Middle frontal gyrus (tissue), 1 donor: ENCODE measurements at regions not wholly inside any gene's neighbourhood (a gene's known extent, or its start where the extent isn't known, plus 50 kb on each side); places are given as distances from the start of the nearest gene placed in this dataset.

Experiments
- DNase-seq: peaks from one replicate; pipeline ENCODE4 v3.0.0-alpha.2; 2015; ENCODE audit warnings: low spot score; ENCODE audit errors: extremely low spot score

- no peak for DNase-seq
These were observed 70.2 kb downstream of the HRH4 start for GRCh38 chr18:24530630-24531111.

DNA sequence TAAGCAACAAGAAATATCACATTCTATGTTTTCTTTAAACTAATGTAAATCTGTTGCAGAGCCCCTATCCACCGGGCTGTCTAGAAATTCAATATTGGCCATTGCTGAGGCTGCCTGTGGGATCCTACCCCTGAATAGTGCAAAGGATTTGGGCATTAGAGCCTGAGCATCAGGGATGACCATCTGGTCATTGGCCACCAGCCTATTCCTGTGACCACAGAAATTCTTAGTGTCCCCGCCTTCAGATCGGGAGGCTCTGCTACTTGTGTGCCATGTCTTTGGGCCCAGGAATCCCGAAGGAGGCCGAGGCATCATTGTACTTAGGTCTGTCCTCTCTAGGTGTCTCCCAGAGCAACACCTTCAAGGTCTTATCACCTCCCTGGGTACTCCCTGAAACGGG is 73.8 kb downstream of the HRH4 start:
- DNase-seq, result no peak

- DNase-seq, result no peak
These were observed 74.3 kb downstream of the HRH4 start for GRCh38 chr18:24534737-24535136.

DNA sequence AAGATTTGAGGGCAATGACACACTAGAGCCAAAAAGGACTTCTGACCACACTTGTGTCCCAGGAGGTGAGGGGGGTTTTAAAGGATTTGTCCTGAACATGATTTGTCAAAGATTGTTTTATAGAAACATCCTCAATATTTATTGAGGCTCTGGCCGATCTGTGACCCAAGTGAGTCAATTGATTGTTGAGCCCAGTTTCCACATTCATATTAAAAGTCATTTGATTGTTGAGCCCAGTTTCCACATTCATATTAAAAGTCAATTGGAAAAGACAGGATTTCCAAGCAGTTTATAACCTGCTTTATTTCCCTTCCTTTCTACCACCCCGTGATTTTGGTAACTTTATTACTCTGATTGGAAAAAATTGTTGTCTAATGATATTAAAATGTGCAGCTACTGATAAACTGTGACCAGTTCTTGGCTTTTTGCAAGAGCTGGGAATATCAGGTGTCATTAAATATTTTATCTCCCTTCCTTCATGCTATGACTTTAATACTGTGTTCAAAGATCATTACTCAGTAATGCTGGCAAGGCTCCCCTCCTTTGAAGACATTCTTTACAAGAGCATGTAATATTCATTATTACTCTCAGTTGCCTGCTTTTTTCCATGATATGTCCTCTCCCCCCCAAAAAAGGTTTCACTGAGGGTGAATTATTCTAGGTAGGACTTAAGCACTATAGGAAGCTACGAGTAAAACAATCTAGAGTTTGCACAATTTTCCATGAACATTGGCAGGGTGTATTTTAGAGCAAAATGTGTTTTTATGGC is 75.3 kb downstream of the HRH4 start:
- DNase-seq, result no peak

DNA sequence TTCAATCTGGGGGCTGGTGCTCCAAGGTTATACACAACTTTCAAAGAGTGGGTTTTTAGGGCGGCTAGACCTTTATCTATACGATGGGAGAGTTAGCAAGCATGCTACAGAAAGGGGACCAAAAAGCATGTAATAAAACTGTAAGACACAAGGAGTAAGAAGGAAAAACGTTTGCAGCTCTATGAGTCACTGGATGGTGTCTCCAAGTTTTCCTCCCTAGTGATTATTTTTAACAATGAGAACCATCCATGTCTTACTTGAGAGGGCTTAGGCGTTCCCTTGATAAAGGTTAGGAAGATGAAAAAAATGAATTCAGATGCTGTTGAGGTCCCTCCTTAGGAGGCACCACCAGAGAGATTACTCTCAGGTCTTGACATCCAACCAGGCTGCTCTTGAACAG is 75.9 kb downstream of the HRH4 start:
- DNase-seq, result no peak

- no peak for DNase-seq
These were observed 76.4 kb downstream of the HRH4 start for GRCh38 chr18:24536834-24537233.

DNA sequence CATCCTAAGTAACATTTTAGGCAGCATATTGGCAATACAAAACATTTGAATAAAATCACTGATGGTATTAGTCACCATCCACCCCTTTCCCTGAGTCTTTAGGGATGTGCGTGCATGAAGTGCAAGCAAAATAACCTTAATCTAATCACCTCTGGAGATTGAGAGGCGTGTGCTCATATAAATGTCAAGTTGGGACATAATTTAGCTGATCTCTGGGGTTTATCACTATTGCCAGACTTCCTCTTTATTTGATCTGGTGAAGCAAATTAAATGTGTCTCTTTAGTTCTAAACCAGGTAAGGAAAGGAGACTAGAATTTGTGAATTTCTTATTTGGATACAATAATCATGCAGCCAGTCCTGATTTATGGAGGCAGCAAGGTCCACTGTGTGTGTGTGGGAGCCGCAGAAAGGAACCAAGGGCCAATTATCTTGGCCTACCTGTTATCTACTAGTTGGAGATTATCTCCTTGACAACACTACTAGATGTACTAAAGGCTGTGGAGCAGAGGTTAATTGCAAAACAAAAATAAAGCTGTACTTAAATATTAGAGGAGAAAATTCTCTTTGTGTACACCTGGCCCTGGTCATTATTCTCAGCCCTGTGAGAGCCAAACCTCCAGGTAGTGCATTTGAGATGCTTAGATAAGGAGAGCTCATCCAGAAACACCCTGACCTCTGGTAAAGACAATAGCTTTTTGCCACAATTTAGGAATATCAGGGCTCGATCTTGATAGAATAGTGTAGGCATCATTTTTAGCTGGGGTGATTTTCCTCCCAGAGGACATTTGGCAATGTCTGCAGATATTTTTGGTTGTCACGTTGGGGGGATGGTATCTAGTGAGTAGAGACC is 78.2 kb downstream of the HRH4 start:
- no peak for DNase-seq

GRCh38 chr18:24539866-24540617 is 79.6 kb downstream of the HRH4 start:
- no peak for DNase-seq

- no peak for DNase-seq
These were observed 80.5 kb downstream of the HRH4 start for GRCh38 chr18:24540896-24541295.

DNA sequence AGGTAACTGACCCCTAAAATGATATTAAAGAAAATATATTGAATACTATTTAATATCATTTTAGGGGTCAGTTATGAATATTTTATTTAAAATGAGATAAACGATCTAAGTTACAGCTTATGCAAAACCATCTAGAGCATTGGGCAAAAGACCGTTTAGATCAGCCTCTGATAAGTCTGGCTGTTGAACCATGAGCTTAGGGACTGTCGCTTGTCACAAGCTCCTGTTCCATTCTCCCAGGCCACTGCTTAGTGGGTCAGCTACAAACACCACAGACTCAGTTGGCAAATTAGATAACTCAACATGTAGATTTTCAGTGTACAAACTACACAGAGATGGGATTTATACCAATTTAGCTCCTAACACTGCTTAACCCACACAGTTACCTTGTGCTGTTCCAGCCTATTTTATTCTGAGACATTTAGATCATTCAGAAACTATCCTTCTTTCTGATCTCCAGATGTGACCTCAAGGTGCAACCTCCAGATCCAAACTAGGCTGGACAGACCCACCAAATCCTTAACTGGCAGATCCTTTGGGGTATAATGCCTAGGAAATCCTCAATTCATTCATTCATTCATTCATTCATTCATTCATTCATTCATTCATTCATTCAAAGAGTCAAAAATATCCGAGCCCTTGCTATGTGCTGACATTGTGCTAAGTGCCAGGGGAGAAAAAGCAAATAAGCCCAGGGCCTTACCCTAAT is 82.8 kb downstream of the HRH4 start:
- DNase-seq, result no peak

- DNase-seq, result no peak
These were observed 83.5 kb downstream of the HRH4 start for GRCh38 chr18:24543795-24544498.

- no peak for DNase-seq
These were observed 84.5 kb downstream of the HRH4 start for GRCh38 chr18:24544949-24545348.

- no peak for DNase-seq
These were observed 85.2 kb downstream of the HRH4 start for GRCh38 chr18:24545651-24546050.

DNA sequence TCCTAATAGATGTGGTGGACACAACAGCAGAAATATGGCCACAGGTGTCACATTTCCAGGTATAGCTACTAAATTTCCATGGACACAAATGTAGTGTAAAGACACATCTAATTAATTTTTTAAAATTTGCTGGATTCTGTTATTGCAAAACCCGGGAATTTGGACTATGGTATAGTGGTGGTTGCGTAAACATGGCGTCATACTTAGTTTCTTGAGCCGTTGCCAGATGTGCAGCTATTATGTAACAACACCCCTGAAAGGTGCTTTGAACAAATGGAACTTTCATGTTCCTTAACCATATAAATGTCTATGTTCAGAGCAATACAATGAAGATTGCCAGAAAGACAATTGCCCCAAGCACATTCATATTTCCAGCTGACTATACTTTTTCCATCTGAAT is 85.9 kb downstream of the HRH4 start:
- no peak for DNase-seq

DNA sequence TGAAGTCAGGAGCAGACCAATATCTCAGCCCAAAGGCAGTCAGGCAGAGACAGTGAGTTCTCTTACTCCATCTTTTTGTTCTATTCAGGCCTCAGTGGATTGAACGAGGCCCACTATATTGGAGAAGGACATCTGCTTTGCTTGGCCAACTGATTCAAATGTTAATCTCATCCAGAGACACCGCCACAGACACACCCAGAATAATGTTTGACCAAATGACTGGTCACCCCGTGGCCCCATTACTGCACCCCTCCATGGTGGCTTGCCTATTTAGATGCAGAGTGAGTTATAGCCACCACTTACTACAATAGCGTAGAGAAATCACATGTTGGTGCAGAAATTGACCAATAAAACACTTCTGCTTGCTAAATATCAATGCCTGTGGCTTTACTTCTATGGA is 88.1 kb downstream of the HRH4 start:
- DNase-seq, result no peak

DNA sequence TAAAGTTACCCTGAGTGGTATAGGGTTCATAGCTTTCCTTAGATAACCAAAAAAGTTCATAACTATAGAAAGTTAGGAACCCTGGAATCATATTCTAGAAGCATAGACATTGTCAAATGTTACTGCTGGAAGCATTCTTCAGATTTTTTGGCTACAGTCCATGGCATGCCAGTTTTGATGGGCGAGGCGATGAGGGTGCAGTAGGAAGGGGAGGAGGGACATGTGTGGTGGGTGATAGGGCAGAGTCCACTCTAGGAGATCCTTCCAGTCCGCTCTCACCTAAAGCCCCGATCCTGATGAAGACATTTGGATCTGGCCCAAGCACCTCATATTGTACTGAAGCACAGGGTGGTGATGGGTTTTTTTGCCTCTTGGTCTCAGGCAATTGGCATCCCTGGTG is 91.8 kb downstream of the HRH4 start:
- no peak for DNase-seq

- no peak for DNase-seq
These were observed 93.3 kb downstream of the HRH4 start for GRCh38 chr18:24553571-24554285.

DNA sequence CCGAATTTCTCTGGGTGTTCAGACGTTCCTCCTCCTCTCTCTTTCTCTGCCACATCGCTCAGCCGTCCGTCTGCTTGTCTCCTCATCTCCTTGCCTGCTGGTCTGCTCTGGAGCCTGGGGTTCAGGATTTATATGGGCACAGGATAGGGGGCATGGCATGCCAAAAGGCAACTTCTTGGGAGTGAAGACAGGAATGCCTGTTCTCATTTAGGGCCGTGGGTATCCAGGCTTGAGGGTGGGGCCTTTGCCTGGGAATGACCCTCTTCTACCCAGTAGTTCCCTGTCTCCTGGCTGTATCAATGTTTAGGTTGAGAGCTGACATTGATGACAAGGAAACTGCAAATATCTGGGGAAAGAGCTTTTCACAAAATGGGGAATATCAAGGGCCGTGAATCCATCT is 98.0 kb downstream of the HRH4 start:
- DNase-seq, result no peak

DNA sequence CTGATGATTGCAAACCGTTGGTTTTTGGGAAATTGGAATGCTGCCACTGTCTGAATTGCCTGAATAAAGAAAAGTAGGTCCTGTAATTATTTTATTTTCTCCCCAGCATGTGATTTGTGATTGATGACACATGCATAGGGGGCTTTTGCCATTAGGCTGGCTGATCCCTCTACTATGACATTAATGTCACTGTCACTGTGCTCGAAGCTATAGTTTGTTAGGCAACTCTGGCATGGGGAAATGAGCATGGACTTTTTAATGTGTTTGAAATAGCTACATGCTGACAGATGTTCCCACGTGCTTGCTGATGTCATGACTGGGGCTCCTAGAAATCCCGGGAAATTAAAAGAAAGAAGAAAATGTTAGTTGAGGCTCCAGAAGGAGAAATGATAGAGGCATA is 99.1 kb downstream of the HRH4 start:
- no peak for DNase-seq

DNA sequence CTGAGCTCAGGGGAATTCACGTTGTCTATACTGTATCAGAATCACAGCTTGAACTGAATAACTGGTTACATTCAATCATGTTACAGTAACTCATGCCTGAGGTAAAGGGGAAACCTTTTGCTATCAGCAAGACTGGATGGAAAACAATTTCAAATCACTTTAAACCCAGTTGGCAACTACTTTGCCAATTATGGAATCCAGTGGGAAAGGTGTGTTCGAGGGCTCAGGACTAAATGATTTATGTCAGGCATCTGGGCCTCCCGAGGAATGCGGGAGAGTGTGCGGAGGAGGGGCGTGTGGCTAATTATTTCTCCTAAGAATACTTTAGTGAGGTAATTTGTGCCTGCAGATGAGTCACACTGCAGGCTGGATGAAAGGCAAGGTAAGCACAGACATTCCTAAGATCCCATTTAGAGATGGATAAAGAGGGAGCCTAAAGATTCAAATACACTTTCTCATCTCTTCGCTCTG is 100.1 kb downstream of the HRH4 start:
- DNase-seq, result no peak
